Astrocyte (in vitro differentiated cells and primary cell): ENCODE measurements at regions not wholly inside any gene's neighbourhood (a gene's known extent, or its start where the extent isn't known, plus 50 kb on each side); places are given as distances from the start of the nearest gene placed in this dataset.

Experiments used
- CTCF ChIP-seq: IDR thresholded peaks from 2 replicates; pipeline ENCODE4 v1.5.1; 2011; ENCODE audit warnings: low read depth, mild to moderate bottlenecking, inconsistent platforms, low read length, moderate library complexity; ENCODE audit not compliant: insufficient read depth
- EZH2 ChIP-seq: IDR thresholded peaks from 2 replicates; pipeline ENCODE4 v1.6.1; 2012; ENCODE audit warnings: mild to moderate bottlenecking, low read length, inconsistent platforms; ENCODE audit not compliant: insufficient read depth

- TF ChIP-seq CTCF (no peak), EZH2 (no peak)
Measured at GRCh38 chr12:27385766-27386564, 53.3 kb downstream of the BMAL2 start.
